HG03135 (cell line): ENCODE measurements at regions not wholly inside any gene's neighbourhood (a gene's known extent, or its start where the extent isn't known, plus 50 kb on each side); places are given as distances from the start of the nearest gene placed in this dataset.
"Not testable (repeated sequence)": the region's sequence is repeated elsewhere in the genome, so short reads cannot be mapped to it uniquely, and the experiment has no call there.

Experiments
- ATAC-seq: cut with Tn5 transposase; IDR thresholded peaks from one replicate; pipeline ENCODE4 v1.9.1; 2021; ENCODE audit warnings: mild to moderate bottlenecking, moderate library complexity; ENCODE audit not compliant: unreplicated experiment

- no peak for ATAC-seq
Measured at GRCh38 chr21:33997436-33997835, 75.9 kb upstream of the MRPS6 start.

- ATAC-seq, result no peak
Measured at GRCh38 chr21:33994373-33994772, 78.8 kb upstream of the ATP5PO start.

- ATAC-seq, result no peak
Measured at GRCh38 chr21:33993286-33994231, 78.0 kb upstream of the ATP5PO start.

GRCh38 chr21:33992412-33992811, 76.8 kb upstream of the ATP5PO start:
- not testable (repeated sequence) for ATAC-seq

DNA sequence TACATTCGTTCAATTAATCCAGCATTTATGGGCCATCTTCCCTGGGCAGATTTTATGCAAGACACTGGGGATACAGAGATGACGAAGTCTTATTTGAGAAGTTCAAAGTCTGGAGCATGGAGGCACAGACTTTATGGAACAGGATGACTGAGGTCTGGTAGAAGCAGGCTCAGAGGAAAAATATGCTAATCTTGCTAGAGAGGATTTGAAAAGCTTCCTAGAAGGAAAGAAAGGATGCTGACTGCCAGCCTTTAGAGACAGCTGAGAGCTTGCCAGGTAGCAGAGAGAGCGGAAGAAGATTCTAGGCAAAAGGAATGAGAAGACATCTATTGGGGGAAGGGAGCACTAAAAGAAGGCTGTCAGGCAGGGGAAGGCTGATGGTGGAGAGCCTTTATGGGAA, 75.5 kb upstream of the ATP5PO start:
- no peak for ATAC-seq

DNA sequence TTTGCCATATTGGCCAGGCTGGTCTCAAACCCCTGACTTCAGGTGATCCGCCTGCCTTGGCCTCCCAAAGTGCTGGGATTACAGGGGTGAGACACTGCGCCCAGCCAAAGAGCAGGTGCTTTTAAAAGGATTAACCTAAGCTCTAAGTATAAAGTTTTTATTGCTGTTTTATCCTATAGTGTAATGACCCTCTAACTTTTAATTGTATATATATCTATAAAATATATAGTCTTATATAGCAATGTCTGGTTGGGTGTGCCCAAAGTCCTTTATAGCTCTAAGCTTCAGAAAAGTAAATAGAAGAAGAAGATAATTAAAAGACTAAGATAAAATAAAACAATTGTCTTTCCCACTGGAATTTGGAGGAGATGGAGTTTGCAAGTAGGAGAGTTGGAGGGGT, 73.8 kb upstream of the ATP5PO start:
- no peak for ATAC-seq

DNA sequence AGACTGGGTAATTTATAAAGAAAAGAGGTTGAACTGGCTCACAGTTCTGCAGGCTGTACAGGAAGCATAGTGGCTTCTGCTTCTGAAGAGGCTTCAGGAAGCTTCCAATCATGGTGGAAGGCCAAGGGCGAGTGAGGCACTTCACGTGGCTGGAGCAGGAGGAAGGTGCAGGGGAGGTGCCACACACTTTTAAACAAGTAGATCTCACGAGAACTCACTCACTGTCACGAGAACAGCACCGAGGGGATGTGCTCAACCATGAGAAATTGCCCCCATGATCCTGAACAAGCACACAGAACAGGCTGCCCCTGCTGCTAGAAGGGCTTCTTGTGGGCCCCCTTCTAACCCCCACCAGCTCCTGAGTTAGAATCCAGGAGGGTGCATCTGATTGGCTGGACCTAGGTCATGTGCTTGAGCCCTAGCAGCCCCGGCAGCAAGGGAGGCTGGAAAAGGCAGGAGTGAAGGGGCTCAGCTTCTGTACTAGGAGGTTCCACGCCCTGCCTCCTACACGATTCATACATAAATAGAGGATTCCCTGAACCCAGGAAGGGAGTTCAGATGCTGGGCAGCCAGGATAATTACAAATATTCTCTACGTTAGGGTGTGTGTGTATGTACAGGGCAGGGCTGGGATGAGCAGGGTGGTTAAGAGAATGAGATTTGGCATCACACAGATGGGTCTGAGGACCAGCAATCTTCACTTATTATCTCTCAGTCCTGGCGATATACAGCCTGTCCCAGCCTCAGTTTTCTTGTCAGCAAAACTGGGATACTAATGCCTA, 72.8 kb upstream of the ATP5PO start:
- ATAC-seq, result no peak

DNA sequence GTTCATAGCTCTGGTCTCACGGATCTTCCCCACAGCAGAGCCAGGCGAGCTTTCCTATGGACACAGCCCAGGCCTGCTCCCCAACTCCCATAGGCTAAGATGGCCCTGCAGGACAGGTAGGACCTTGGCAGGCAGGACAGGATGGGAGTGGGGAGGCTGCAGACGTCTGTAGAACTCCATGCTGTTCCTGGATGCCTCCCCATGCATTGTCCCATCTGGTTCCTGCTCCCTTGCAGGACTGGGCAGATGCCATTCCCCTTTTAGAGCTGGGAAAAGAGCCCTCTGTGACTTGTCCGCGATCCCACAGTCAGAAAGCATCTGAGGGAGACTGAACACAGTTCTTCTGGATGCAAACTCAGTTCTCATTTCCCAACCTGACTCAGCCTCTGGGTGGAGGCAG, 71.9 kb upstream of the ATP5PO start:
- no peak for ATAC-seq

- no peak for ATAC-seq
Measured at GRCh38 chr21:33985117-33986050, 69.8 kb upstream of the ATP5PO start.

DNA sequence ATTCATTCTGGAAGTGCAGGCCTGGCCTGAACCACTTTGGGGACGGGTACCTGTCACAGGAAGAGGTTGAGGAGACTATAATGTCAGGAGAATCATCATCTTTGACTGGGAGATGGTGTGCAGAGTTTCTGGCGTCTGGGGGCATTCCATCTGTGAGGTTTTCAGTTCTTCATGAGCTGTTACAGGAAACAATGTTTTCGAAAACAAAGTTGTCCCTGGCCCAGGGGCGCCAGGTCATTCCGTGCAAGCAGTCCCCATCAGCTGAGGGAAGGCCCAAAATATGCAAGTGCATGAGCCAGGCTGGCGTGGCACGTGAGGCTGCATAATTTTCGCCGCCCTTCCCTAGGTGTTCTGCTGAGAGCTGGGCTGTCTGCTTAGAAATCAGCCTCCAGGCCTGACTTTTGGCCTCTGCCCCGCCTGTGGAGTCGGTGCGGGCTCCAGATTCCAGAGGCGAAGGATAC, 68.4 kb upstream of the ATP5PO start:
- no peak for ATAC-seq

- ATAC-seq, result no peak
Measured at GRCh38 chr21:33981391-33982101, 65.9 kb upstream of the ATP5PO start.

DNA sequence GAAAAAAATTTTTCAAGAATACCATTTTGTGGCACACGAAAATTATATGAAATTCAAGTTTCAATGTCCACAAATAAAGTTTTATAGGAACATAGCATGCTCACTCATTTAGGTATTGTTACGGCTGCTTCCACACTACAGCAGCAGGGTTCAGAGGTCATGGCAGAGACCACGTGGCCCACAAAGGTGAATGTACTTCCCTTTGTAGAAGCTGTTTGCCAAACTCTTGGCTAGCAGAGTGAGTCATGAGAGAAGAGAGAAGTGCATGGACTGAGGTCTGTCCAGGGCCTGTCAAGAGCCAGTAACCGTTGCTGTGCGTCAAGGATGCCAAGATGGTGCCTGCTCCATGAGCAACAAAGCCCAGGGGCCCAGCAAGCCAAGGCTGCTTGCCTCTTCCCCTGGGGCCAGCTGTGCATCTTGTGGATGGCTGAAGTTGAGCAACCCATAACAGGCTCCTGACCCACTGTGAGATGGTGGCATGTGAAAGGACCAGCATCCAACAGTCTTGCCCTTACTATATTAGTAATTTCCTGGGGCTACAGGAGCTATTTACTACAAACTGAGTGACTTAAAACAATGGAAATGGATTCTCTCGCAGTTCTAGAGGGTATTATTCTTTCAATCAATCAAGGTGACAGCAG, 64.8 kb upstream of the ATP5PO start:
- ATAC-seq, result no peak

DNA sequence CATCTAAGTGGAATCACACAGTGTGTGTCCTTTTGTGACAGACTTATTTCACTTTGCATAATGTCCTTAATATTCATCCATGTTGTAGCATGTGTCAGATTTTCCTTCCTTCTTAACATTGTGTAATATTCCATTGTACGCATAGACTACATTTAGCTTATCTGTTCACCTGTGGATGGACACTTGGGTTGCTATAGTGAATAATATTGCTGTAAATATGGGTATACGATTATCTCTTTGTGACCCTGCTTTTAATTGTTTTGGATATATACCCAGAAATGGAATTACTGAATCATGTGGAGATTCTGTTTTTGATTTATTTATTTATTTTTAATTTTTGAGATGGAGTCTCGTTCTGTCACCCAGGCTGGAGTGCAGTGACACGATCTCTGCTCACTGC, 63.0 kb upstream of the ATP5PO start:
- no peak for ATAC-seq

DNA sequence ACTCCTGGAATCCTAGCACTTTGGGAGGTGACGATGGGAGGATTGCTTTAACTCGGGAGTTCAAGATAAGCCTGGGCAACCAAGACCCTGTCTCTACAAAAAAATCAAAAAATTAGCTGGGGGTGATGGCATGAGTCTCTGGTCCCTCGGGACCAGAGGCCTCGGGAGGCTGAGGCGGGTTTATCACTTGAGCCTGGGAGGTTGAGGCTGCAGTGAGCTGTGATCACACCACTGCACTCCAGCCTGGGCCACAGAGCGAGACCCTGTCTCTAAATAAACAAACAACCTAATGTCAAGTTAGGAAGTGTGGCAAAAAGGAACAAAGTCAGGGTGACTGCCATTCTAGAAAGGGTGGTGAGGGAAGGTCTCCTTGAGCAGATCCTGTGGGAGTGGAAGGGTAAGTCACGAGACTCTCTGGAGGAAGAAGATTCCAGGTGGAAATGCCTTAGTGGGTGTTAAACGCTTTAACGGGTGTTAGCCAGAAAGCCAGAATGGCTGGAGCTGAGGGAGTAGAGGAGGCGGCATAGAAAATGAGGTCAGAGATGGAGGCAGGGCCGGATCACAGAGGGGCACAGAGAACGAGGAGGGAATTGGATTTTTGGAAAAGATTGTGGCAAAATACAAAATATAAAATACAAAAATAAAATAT, 62.2 kb upstream of the ATP5PO start:
- ATAC-seq, result no peak

GRCh38 chr21:33977017-33977720, 61.6 kb upstream of the ATP5PO start:
- no peak for ATAC-seq

DNA sequence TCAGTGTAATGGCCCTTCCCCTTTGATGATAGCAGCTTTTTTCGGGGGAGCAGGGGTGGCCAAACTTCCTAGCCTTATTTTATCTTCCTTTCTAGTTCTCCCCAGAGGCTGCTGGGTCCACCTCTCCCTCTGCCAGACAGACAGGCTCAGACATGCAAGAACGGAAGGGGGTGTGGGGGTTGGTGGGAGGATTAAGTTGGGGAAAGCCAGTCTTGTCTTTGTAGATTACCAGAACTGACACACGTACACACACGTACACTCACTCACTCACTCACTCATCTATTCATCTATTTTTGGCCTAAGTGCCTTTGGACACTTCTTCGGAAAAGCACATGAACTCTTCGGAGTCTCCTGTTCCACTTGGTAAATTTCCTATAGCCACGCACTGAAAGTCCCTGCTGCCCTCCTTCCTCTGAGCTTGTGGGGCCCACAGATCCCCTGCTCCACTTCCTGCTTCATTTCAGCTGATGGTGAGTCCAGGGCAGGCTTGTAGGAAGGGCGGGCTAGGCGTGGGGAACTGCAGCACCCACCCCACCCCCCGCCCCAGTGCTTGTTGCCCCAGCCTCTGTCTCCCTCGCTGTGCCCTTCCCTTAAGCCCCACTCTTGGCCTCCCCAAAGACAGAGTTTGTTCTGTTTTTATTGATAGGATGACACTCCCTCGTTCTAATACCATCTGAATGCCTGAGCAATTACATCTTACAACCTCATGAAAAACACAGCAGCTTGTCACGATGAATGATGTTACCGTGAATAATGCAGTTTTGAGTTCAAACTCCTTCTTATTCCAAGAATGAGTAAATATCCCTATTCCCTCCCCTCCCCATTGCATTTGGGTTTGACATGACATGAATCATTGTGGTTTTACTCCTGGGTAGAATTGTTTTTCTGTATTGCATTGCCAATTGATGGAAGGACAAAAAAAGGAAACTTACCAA, 60.7 kb upstream of the ATP5PO start:
- ATAC-seq, result peak; percentile 41

DNA sequence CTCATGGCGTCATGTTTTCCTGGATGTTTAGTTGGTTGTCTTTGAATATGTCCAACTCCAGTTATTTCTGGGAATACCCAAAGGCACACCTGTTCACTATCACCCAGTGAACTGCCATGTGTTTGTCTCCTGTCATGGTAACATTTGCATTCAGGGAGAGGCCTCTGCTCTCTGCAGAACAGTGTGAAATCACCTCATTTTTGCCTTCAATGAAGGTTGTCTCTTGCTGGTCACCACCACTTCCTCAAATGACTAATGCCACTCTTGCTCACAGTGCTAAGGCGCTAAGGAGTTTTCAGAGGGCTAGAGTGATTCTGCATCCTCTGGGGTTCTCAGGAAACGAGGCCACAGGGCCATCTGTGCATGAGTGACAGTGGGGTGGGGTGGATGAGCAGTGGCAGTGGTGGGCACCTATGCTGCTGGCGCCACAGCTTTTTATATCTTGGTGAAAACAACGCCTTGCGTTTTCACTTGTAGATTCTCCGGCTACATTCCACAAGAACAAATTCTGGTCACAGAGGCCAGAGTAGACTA, 60.0 kb upstream of the ATP5PO start:
- ATAC-seq, result peak; percentile 92
